B cell (primary cell): ENCODE measurements at regions not wholly inside any gene's neighbourhood (a gene's known extent, or its start where the extent isn't known, plus 50 kb on each side); places are given as distances from the start of the nearest gene placed in this dataset.

Experiments used
- CTCF ChIP-seq: fragments of 200-600 bp; IDR thresholded peaks from one replicate; pipeline ENCODE4 v1.8.0; 2022; ENCODE audit warnings: antibody characterized with exemption, mild to moderate bottlenecking
- EZH2 ChIP-seq: IDR thresholded peaks from 2 replicates; pipeline ENCODE4 v1.6.1; 2012; ENCODE audit warnings: borderline replicate concordance, low read depth, mild to moderate bottlenecking, moderate library complexity, low read length; ENCODE audit not compliant: insufficient read depth, poor library complexity, severe bottlenecking

- TF ChIP-seq CTCF (no peak), EZH2 (no peak)
These were observed 60.1 kb upstream of the ELOVL5 start for GRCh38 chr6:53408826-53409225.
